PC-3 (cell line): ENCODE measurements at regions not wholly inside any gene's neighbourhood (a gene's known extent, or its start where the extent isn't known, plus 50 kb on each side); places are given as distances from the start of the nearest gene placed in this dataset.

Experiments
- ATAC-seq: fragments of 200-7000 bp; cut with Tn5 transposase; 2 replicates; pipeline ENCODE4 v1.9.1; 2020; ENCODE audit warnings: mild to moderate bottlenecking, moderate library complexity
- BruUV-seq: library from RNA; stranded (reverse); fragments of 400-500 nt; replicated peaks from 2 replicates; lab custom pipeline; 2021; lab: Mats Ljungman, UMichigan
- CTCF ChIA-PET: fragments of 300-600 bp; sonication (Branson Sonifier 250); formaldehyde crosslinking; loops from one replicate; lab custom pipeline; 2022; ENCODE audit warnings: antibody characterized with exemption; lab: Charles Lee
- POLR2A ChIA-PET: fragments of 300-600 bp; sonication (Branson Sonifier 250); formaldehyde crosslinking; loops from one replicate; lab custom pipeline; 2022; ENCODE audit warnings: antibody characterized with exemption; ENCODE audit not compliant: unreplicated experiment; lab: Charles Lee
- DNase-seq: peaks from one replicate; pipeline ENCODE4 v3.0.0-alpha.2; 2015
- H2AFZ ChIP-seq: fragments of 300-600 bp; sonication (generic); 2 replicates; pipeline ENCODE4 v1.6.0; 2016; ENCODE audit warnings: antibody characterized with exemption, low read length
- H3F3A ChIP-seq: fragments of 300-600 bp; sonication (generic); one replicate; pipeline ENCODE4 v1.6.0; 2017; ENCODE audit warnings: antibody characterized with exemption, low read length, control low read depth, mild to moderate bottlenecking; ENCODE audit not compliant: unreplicated experiment
- H3K27ac ChIP-seq: fragments of 300-600 bp; sonication (generic); 2 replicates; pipeline ENCODE4 v1.5.1; 2016; ENCODE audit warnings: mild to moderate bottlenecking, low read length
- H3K27me3 ChIP-seq: fragments of 300-600 bp; sonication (generic); 2 replicates; pipeline ENCODE4 v1.6.1; 2016; ENCODE audit warnings: low read length, mixed read lengths
- H3K36me3 ChIP-seq: fragments of 300-600 bp; sonication (generic); 2 replicates; pipeline ENCODE4 v1.6.1; 2016; ENCODE audit warnings: low read depth, mixed run types, low read length, mixed read lengths
- H3K4me1 ChIP-seq: fragments of 300-600 bp; sonication (generic); 2 replicates; pipeline ENCODE4 v1.5.1; 2016; ENCODE audit warnings: low read length; ENCODE audit not compliant: insufficient read depth
- H3K4me2 ChIP-seq: fragments of 300-600 bp; sonication (generic); 2 replicates; pipeline ENCODE4 v1.6.0; 2016; ENCODE audit warnings: low read length
- H3K4me3 ChIP-seq: fragments of 300-600 bp; sonication (generic); 2 replicates; pipeline ENCODE4 v1.5.1; 2016; ENCODE audit warnings: mild to moderate bottlenecking, low read length, mixed read lengths
- H3K79me2 ChIP-seq: fragments of 300-600 bp; sonication (generic); 2 replicates; pipeline ENCODE4 v1.6.1; 2017; ENCODE audit warnings: low read length, mixed read lengths
- H3K9ac ChIP-seq: fragments of 300-600 bp; sonication (generic); 2 replicates; pipeline ENCODE4 v1.6.0; 2016; ENCODE audit warnings: mild to moderate bottlenecking, low read length
- H3K9me2 ChIP-seq: fragments of 300-600 bp; sonication (generic); replicated peaks from 2 replicates; pipeline ENCODE4 v1.6.1; 2016; ENCODE audit warnings: mixed run types, low read length, mixed read lengths
- H3K9me3 ChIP-seq: fragments of 300-600 bp; sonication (generic); 2 replicates; pipeline ENCODE4 v1.6.1; 2016; ENCODE audit warnings: low read length, mixed read lengths
- H4K20me1 ChIP-seq: fragments of 300-600 bp; sonication (generic); 2 replicates; pipeline ENCODE4 v1.6.1; 2016; ENCODE audit warnings: low read length, mixed read lengths
- CTCF ChIP-seq: fragments of 300-600 bp; sonication (generic); conservative IDR thresholded peaks from 2 replicates; pipeline ENCODE4 v1.5.1; 2017; ENCODE audit warnings: antibody characterized with exemption, low read depth, mild to moderate bottlenecking, low read length
- EZH2 ChIP-seq: fragments of 300-600 bp; sonication (generic); IDR thresholded peaks from one replicate; pipeline ENCODE4 v1.6.1; 2017; ENCODE audit warnings: antibody characterized with exemption, mild to moderate bottlenecking, low read length; ENCODE audit not compliant: unreplicated experiment
- EZH2phosphoT487 ChIP-seq: fragments of 300-600 bp; sonication (generic); IDR thresholded peaks from 2 replicates; pipeline ENCODE4 v1.6.1; 2018; ENCODE audit warnings: mild to moderate bottlenecking, antibody characterized with exemption, low read length, borderline replicate concordance
- intact Hi-C: fragments of 100-400 bp; cut with micrococcal nuclease; formaldehyde crosslinking; loops from 2 replicates; pipeline ENCODE4 v1.9.0; 2023

- DNase-seq, result no peak
- ChIA-PET CTCF (no interaction called here), POLR2A (no interaction called here)
- Histone ChIP-seq H4K20me1 (no peaks in the 10 kb centered on the region), H3K4me1 (no peaks in the 10 kb centered on the region), H3K79me2 (no peaks in the 10 kb centered on the region), H3K27ac (no peak overlapping the region), H3K4me3 (no peak overlapping the region), H3F3A (no peaks in the 10 kb centered on the region), H3K9ac (no peak overlapping the region), H3K36me3 (no peaks in the 10 kb centered on the region), H3K27me3 (no peaks in the 10 kb centered on the region), H3K4me2 (no peak overlapping the region), H2AFZ (no peak overlapping the region), H3K9me3 (0 out of 2 replicates have a peak, but pooled peaks cover 28% of the 10 kb centered on the region), H3K9me2 (no peaks in the 10 kb centered on the region)
- no peak for TF ChIP-seq EZH2phosphoT487
- TF ChIP-seq CTCF, result no peak
- no peak for TF ChIP-seq EZH2
- no TSS peak for BruUV-seq
- ATAC-seq, result no peak
- intact Hi-C loops, result no loop called here
These were observed 160.2 kb upstream of the LRRN1 start for GRCh38 chr3:3639078-3639477.

GRCh38 chr3:3636815-3637214 is 162.4 kb upstream of the LRRN1 start:
- no peaks in the 10 kb centered on the region for H3K79me2 ChIP-seq
- H3K9me3 ChIP-seq, result peaks cover 36% of the 10 kb centered on the region
- no peaks in the 10 kb centered on the region for H3K9me2 ChIP-seq
- intact Hi-C loops, result no loop called here
- H3K9ac ChIP-seq, result no peak overlapping the region
- ATAC-seq (no peak), DNase-seq (no peak)
- no peaks in the 10 kb centered on the region for H3K27me3 ChIP-seq
- H4K20me1 ChIP-seq, result no peaks in the 10 kb centered on the region
- ChIA-PET CTCF (no interaction called here), POLR2A (no interaction called here)
- H3K4me3 ChIP-seq, result no peak overlapping the region
- no peaks in the 10 kb centered on the region for H3K36me3 ChIP-seq
- H3K27ac ChIP-seq, result no peak overlapping the region
- H3K4me2 ChIP-seq, result no peak overlapping the region
- H3F3A ChIP-seq, result no peaks in the 10 kb centered on the region
- no peak overlapping the region for H2AFZ ChIP-seq
- TF ChIP-seq EZH2phosphoT487, result no peak
- no peak for TF ChIP-seq CTCF
- TF ChIP-seq EZH2, result no peak
- no TSS peak for BruUV-seq
- no peaks in the 10 kb centered on the region for H3K4me1 ChIP-seq

DNA sequence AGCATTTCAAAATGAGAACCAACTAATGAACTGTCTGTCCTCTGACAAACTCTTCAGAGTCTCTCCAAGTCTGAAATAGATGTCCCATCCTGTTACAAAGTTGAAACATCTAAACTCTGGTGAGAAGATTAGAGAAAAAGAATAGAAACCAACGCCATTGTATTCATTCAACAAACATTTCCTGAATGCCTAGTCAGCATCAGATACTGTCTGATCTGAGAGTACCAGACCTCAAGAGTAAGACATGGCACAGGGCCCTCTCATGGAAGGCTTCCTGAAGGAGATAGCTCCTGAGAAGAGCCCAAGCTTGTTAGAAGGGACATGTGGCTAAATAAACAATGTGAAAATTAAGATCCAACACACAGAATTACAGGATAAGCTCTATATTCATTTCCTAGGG is 164.1 kb upstream of the LRRN1 start:
- TF ChIP-seq CTCF (no peak), EZH2 (no peak), EZH2phosphoT487 (no peak)
- no peaks in the 10 kb centered on the region for H3K27me3 ChIP-seq
- H3K9ac ChIP-seq, result no peak overlapping the region
- H3F3A ChIP-seq, result no peaks in the 10 kb centered on the region
- H3K36me3 ChIP-seq, result no peaks in the 10 kb centered on the region
- ATAC-seq (no peak), DNase-seq (no peak)
- H3K79me2 ChIP-seq, result no peaks in the 10 kb centered on the region
- H3K9me2 ChIP-seq, result no peaks in the 10 kb centered on the region
- no TSS peak for BruUV-seq
- no peaks in the 10 kb centered on the region for H3K4me1 ChIP-seq
- CTCF ChIA-PET, result no interaction called here
- no peak overlapping the region for H3K4me3 ChIP-seq
- no peak overlapping the region for H2AFZ ChIP-seq
- H3K4me2 ChIP-seq, result no peak overlapping the region
- no peak overlapping the region for H3K27ac ChIP-seq
- H4K20me1 ChIP-seq, result no peaks in the 10 kb centered on the region
- intact Hi-C loops, result no loop called here
- POLR2A ChIA-PET, result no interaction called here
- peaks cover 49% of the 10 kb centered on the region for H3K9me3 ChIP-seq
